Panc1 (cell line): ENCODE measurements at regions not wholly inside any gene's neighbourhood (a gene's known extent, or its start where the extent isn't known, plus 50 kb on each side); places are given as distances from the start of the nearest gene placed in this dataset.

Experiments
- ATAC-seq: fragments of 200-7000 bp; cut with Tn5 transposase; 2 replicates; pipeline ENCODE4 v1.9.1; 2020; ENCODE audit warnings: mild to moderate bottlenecking, moderate library complexity
- BruUV-seq: library from RNA; stranded (reverse); fragments of 400-500 nt; replicated peaks from 2 replicates; lab custom pipeline; 2021; lab: Mats Ljungman, UMichigan
- CTCF ChIA-PET: fragments of 300-600 bp; sonication (Branson Sonifier 250); formaldehyde crosslinking; loops from one replicate; lab custom pipeline; 2022; ENCODE audit warnings: antibody characterized with exemption; lab: Charles Lee
- POLR2A ChIA-PET: fragments of 300-600 bp; sonication (Branson Sonifier 250); formaldehyde crosslinking; loops from one replicate; lab custom pipeline; 2022; ENCODE audit warnings: antibody characterized with exemption; lab: Charles Lee
- DNase-seq: peaks from one replicate; pipeline ENCODE4 v3.0.0-alpha.2; 2010; ENCODE audit warnings: low read depth, low spot score
- H3K27ac ChIP-seq: 2 replicates; pipeline ENCODE4 v1.5.1; 2011; ENCODE audit warnings: mild to moderate bottlenecking, low read length, inconsistent platforms
- H3K27me3 ChIP-seq: fragments of 200-500 bp; sonication (Bioruptor generic); 2 replicates; pipeline ENCODE4 v1.6.0; 2014; ENCODE audit warnings: low read length, inconsistent platforms; ENCODE audit not compliant: control insufficient read depth, insufficient read depth
- H3K36me3 ChIP-seq: fragments of 200-500 bp; sonication (Bioruptor generic); 2 replicates; pipeline ENCODE4 v1.5.1; 2014; ENCODE audit warnings: inconsistent platforms, mild to moderate bottlenecking, low read length, moderate library complexity; ENCODE audit not compliant: control insufficient read depth, insufficient read depth
- H3K4me1 ChIP-seq: 2 replicates; pipeline ENCODE4 v1.5.1; 2011; ENCODE audit warnings: inconsistent platforms, mild to moderate bottlenecking, low read length, moderate library complexity; ENCODE audit not compliant: control insufficient read depth, insufficient read depth
- H3K4me3 ChIP-seq, 2 experiments: 2 replicates each; pipeline ENCODE4 v1.5.1; 2011 to 2012; ENCODE audit warnings: low read depth in 2 of 2, low read length in 2 of 2, mild to moderate bottlenecking in 2 of 2, inconsistent platforms in 1 of 2, moderate library complexity in 1 of 2
- H3K9me3 ChIP-seq: fragments of 200-500 bp; sonication (Bioruptor generic); 2 replicates; pipeline ENCODE4 v1.5.1; 2014; ENCODE audit warnings: low read depth, mild to moderate bottlenecking, inconsistent platforms, low read length, moderate library complexity; ENCODE audit not compliant: control insufficient read depth, insufficient read depth
- POLR2AphosphoS5 ChIP-seq: IDR thresholded peaks from 2 replicates; pipeline ENCODE4 v1.6.1; 2012; ENCODE audit warnings: mild to moderate bottlenecking, low read depth, low read length, moderate library complexity
- SIN3A ChIP-seq: IDR thresholded peaks from 2 replicates; pipeline ENCODE4 v1.6.1; 2012; ENCODE audit warnings: low read depth, mild to moderate bottlenecking, low read length, moderate library complexity, borderline replicate concordance; ENCODE audit not compliant: insufficient read depth
- TCF7L2 ChIP-seq: IDR thresholded peaks from 2 replicates; pipeline ENCODE4 v1.6.1; 2011; ENCODE audit warnings: mild to moderate bottlenecking, low read depth, low read length, inconsistent platforms
- in situ Hi-C: cut with HindIII; loops from 2 replicates; pipeline ENCODE4 v1.10.0; 2016; ENCODE audit warnings: low sequenced_read_pairs, low pct_unique_long_range_greater_than_20kb
- intact Hi-C: fragments of 100-400 bp; cut with micrococcal nuclease; formaldehyde crosslinking; loops from one replicate; pipeline ENCODE4 v1.10.0; 2022; ENCODE audit not compliant: unreplicated experiment
- TF ChIP-seq, protein P1 (sequence below), 2 experiments: IDR thresholded peaks; 2 replicates each; pipeline ENCODE4 v1.6.1; 2011 to 2012; ENCODE audit warnings: low read depth in 2 of 2, control low read depth in 1 of 2, low read length in 1 of 2, mild to moderate bottlenecking in 1 of 2, moderate library complexity in 1 of 2; ENCODE audit not compliant: insufficient read depth in 1 of 2
- TF ChIP-seq, protein P2 (sequence below): fragments of 450-650 bp; IDR thresholded peaks from 2 replicates; pipeline ENCODE4 v1.5.1; 2017; ENCODE audit warnings: mild to moderate bottlenecking

DNA sequence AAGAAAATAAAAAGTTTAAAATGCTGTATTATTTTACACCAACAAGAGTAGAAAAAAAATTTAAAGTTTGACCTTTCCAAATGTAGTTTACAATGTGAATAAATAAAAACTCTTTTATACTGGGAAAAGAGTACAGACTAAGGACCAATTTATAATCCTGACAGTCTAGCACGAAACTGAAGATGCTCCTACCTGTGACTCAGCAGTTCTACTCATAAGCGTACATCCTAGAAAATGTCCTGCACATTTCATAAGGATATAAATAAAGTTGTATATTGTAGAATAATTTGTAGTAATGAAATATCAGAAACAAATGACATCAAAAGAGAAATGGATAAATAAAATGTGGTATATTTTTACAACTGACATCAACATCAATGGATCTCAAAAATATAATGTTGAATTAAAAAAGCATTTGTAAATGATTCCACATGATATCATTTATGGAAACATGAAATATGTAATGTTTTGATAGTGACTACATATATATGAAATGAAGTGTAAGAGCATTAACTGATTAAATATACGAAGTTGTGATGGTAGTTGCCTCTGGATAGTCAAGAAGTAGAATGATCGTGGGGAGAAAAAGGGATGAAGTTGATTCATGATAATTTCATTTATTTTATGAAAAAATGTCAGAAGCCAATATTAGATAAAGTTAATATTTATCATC, 161.3 kb upstream of the CBLB start:
- intact Hi-C loops: no loop called here
- CTCF ChIA-PET: no interaction called here
- Histone ChIP-seq H3K4me1 (no peaks in the 10 kb centered on the region), H3K27me3 (no peaks in the 10 kb centered on the region), H3K27ac (no peak overlapping the region), H3K36me3 (no peaks in the 10 kb centered on the region), H3K9me3 (no peaks in the 10 kb centered on the region), H3K4me3 (no peak overlapping the region)
- in situ Hi-C loops: no loop called here
- DNase-seq (no peak), ATAC-seq (no peak)
- BruUV-seq: no TSS peak
- POLR2A ChIA-PET: no interaction called here
- TF ChIP-seq POLR2AphosphoS5: no peak
- TF ChIP-seq, protein P1, sequence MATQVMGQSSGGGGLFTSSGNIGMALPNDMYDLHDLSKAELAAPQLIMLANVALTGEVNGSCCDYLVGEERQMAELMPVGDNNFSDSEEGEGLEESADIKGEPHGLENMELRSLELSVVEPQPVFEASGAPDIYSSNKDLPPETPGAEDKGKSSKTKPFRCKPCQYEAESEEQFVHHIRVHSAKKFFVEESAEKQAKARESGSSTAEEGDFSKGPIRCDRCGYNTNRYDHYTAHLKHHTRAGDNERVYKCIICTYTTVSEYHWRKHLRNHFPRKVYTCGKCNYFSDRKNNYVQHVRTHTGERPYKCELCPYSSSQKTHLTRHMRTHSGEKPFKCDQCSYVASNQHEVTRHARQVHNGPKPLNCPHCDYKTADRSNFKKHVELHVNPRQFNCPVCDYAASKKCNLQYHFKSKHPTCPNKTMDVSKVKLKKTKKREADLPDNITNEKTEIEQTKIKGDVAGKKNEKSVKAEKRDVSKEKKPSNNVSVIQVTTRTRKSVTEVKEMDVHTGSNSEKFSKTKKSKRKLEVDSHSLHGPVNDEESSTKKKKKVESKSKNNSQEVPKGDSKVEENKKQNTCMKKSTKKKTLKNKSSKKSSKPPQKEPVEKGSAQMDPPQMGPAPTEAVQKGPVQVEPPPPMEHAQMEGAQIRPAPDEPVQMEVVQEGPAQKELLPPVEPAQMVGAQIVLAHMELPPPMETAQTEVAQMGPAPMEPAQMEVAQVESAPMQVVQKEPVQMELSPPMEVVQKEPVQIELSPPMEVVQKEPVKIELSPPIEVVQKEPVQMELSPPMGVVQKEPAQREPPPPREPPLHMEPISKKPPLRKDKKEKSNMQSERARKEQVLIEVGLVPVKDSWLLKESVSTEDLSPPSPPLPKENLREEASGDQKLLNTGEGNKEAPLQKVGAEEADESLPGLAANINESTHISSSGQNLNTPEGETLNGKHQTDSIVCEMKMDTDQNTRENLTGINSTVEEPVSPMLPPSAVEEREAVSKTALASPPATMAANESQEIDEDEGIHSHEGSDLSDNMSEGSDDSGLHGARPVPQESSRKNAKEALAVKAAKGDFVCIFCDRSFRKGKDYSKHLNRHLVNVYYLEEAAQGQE (IDR thresholded peaks at IDR 0.05; ENCODE audit: insufficient read depth in 1 of 2, low read depth in 2 of 2, low read length in 1 of 2): no peak
- TF ChIP-seq, protein P2, sequence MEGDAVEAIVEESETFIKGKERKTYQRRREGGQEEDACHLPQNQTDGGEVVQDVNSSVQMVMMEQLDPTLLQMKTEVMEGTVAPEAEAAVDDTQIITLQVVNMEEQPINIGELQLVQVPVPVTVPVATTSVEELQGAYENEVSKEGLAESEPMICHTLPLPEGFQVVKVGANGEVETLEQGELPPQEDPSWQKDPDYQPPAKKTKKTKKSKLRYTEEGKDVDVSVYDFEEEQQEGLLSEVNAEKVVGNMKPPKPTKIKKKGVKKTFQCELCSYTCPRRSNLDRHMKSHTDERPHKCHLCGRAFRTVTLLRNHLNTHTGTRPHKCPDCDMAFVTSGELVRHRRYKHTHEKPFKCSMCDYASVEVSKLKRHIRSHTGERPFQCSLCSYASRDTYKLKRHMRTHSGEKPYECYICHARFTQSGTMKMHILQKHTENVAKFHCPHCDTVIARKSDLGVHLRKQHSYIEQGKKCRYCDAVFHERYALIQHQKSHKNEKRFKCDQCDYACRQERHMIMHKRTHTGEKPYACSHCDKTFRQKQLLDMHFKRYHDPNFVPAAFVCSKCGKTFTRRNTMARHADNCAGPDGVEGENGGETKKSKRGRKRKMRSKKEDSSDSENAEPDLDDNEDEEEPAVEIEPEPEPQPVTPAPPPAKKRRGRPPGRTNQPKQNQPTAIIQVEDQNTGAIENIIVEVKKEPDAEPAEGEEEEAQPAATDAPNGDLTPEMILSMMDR: no peak
- no peak for TF ChIP-seq SIN3A
- TF ChIP-seq TCF7L2: no peak

DNA sequence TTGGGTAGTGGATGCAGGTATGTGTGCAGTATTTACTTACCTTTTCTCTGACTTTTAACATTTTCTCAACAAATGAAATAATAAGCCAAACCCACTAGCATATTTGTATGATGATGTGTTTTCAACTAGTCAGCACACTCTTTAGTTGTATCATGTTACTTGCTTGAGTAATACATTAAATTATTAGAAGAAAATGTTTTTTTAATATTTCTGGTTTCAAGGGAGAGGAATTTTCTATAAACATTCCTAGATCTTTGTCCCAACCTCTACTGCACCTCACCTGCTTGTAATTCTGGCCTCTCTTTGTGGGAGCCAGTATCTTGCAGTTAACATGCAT, 161.8 kb upstream of the CBLB start:
- H3K27me3 ChIP-seq: no peaks in the 10 kb centered on the region
- POLR2A ChIA-PET: no interaction called here
- intact Hi-C loops (no loop called here), in situ Hi-C loops (no loop called here)
- no TSS peak for BruUV-seq
- no peak overlapping the region for H3K27ac ChIP-seq
- CTCF ChIA-PET: no interaction called here
- ATAC-seq (no peak), DNase-seq (no peak)
- no peaks in the 10 kb centered on the region for H3K9me3 ChIP-seq
- no peaks in the 10 kb centered on the region for H3K4me1 ChIP-seq
- H3K36me3 ChIP-seq: no peaks in the 10 kb centered on the region
- H3K4me3 ChIP-seq: no peak overlapping the region
- TF ChIP-seq, protein P2: no peak
- TF ChIP-seq, protein P1 (IDR thresholded peaks at IDR 0.05; ENCODE audit: insufficient read depth in 1 of 2, low read depth in 2 of 2, low read length in 1 of 2): no peak
- TF ChIP-seq TCF7L2: no peak
- TF ChIP-seq SIN3A: no peak
- no peak for TF ChIP-seq POLR2AphosphoS5
